Osteocyte (in vitro differentiated cells): ENCODE measurements at regions not wholly inside any gene's neighbourhood (a gene's known extent, or its start where the extent isn't known, plus 50 kb on each side); places are given as distances from the start of the nearest gene placed in this dataset.

Source experiments
- DNase-seq: peaks from one replicate; pipeline ENCODE4 v3.0.0; 2021; ENCODE audit warnings: mixed read lengths; ENCODE audit not compliant: unreplicated experiment; ENCODE audit errors: extremely low spot score
- H3K27ac Mint-ChIP-seq: one replicate; pipeline ENCODE4 v1.8.0; 2021; ENCODE audit warnings: mild to moderate bottlenecking, mixed read lengths; ENCODE audit not compliant: unreplicated experiment
- H3K27me3 Mint-ChIP-seq: one replicate; pipeline ENCODE4 v1.8.0; 2021; ENCODE audit warnings: mixed read lengths; ENCODE audit not compliant: unreplicated experiment
- H3K36me3 Mint-ChIP-seq: one replicate; pipeline ENCODE4 v1.8.0; 2021; ENCODE audit warnings: mixed read lengths; ENCODE audit not compliant: unreplicated experiment
- H3K4me1 Mint-ChIP-seq: one replicate; pipeline ENCODE4 v1.8.0; 2021; ENCODE audit warnings: mixed read lengths; ENCODE audit not compliant: unreplicated experiment
- H3K4me3 Mint-ChIP-seq: one replicate; pipeline ENCODE4 v1.8.0; 2021; ENCODE audit warnings: mild to moderate bottlenecking, moderate library complexity, mixed read lengths; ENCODE audit not compliant: unreplicated experiment
- H3K9me3 Mint-ChIP-seq: one replicate; pipeline ENCODE4 v1.8.0; 2021; ENCODE audit warnings: mixed read lengths; ENCODE audit not compliant: unreplicated experiment
- TF ChIP-seq, protein P1 (sequence below): fragments of 200-600 bp; sonication (generic); IDR thresholded peaks from 2 replicates; pipeline ENCODE4 v1.5.0; 2021; ENCODE audit warnings: antibody characterized with exemption, mild to moderate bottlenecking, moderate library complexity

DNA sequence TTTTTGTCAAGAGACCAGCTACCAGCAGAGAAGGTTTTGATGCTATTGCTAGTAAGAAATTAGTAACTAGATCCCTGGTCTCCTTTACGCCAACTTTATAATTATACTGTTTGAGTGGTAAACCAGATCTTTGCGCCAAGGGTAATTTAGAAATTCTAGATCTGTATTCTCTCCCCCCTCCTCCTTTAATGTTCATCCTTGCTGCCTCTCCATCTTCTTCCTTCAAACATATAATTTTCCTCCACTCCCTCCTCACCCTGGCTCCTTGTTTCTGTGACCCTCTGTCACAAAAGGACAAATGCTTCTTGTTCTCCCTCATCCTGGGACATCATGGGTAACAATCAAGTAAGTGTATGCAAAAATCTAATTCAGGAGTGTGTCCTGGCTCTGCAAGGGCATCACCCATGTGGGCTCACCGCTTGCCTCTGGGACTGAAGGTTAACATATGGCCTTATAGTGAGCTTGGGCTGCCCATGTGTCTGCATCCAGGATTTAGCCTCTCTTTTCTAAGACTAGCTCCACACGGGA is 121.2 kb downstream of the BAMBI start:
- H3K27ac Mint-ChIP-seq, result no peak overlapping the region
- peaks cover 3% of the 10 kb centered on the region for H3K27me3 Mint-ChIP-seq
- no peak for DNase-seq
- H3K9me3 Mint-ChIP-seq, result no peaks in the 10 kb centered on the region
- peaks cover 2% of the 10 kb centered on the region for H3K4me1 Mint-ChIP-seq
- no peak overlapping the region for H3K4me3 Mint-ChIP-seq
- TF ChIP-seq, protein P1, sequence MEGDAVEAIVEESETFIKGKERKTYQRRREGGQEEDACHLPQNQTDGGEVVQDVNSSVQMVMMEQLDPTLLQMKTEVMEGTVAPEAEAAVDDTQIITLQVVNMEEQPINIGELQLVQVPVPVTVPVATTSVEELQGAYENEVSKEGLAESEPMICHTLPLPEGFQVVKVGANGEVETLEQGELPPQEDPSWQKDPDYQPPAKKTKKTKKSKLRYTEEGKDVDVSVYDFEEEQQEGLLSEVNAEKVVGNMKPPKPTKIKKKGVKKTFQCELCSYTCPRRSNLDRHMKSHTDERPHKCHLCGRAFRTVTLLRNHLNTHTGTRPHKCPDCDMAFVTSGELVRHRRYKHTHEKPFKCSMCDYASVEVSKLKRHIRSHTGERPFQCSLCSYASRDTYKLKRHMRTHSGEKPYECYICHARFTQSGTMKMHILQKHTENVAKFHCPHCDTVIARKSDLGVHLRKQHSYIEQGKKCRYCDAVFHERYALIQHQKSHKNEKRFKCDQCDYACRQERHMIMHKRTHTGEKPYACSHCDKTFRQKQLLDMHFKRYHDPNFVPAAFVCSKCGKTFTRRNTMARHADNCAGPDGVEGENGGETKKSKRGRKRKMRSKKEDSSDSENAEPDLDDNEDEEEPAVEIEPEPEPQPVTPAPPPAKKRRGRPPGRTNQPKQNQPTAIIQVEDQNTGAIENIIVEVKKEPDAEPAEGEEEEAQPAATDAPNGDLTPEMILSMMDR, result no peak
- peaks cover 2% of the 10 kb centered on the region for H3K36me3 Mint-ChIP-seq

GRCh38 chr10:28798964-28799363 is 121.6 kb downstream of the BAMBI start:
- Mint-ChIP-seq H3K9me3 (no peaks in the 10 kb centered on the region), H3K27ac (no peak overlapping the region), H3K27me3 (peaks cover 3% of the 10 kb centered on the region), H3K36me3 (peaks cover 2% of the 10 kb centered on the region), H3K4me1 (peaks cover 2% of the 10 kb centered on the region), H3K4me3 (no peak overlapping the region)
- TF ChIP-seq, protein P1, result no peak
- no peak for DNase-seq

- no peak overlapping the region for H3K27ac Mint-ChIP-seq
- DNase-seq, result no peak
- H3K36me3 Mint-ChIP-seq, result peaks cover 2% of the 10 kb centered on the region
- H3K4me3 Mint-ChIP-seq, result no peak overlapping the region
- H3K4me1 Mint-ChIP-seq, result peaks cover 2% of the 10 kb centered on the region
- no peaks in the 10 kb centered on the region for H3K9me3 Mint-ChIP-seq
- peaks cover 3% of the 10 kb centered on the region for H3K27me3 Mint-ChIP-seq
- TF ChIP-seq, protein P1, result no peak
These were observed 122.8 kb downstream of the BAMBI start for GRCh38 chr10:28800144-28800543.

- Mint-ChIP-seq H3K27me3 (peaks cover 3% of the 10 kb centered on the region), H3K4me3 (no peak overlapping the region), H3K27ac (no peak overlapping the region), H3K36me3 (peaks cover 2% of the 10 kb centered on the region), H3K9me3 (no peaks in the 10 kb centered on the region), H3K4me1 (peaks cover 2% of the 10 kb centered on the region)
- no peak for DNase-seq
- TF ChIP-seq, protein P1, result no peak
These were observed 123.9 kb downstream of the BAMBI start for GRCh38 chr10:28801247-28801646.

- H3K27me3 Mint-ChIP-seq, result peaks cover 3% of the 10 kb centered on the region
- H3K27ac Mint-ChIP-seq, result no peak overlapping the region
- TF ChIP-seq, protein P1, result no peak
- H3K4me3 Mint-ChIP-seq, result no peak overlapping the region
- H3K4me1 Mint-ChIP-seq, result peaks cover 7% of the 10 kb centered on the region
- H3K36me3 Mint-ChIP-seq, result peaks cover 2% of the 10 kb centered on the region
- H3K9me3 Mint-ChIP-seq, result no peaks in the 10 kb centered on the region
- no peak for DNase-seq
These were observed 124.5 kb downstream of the BAMBI start for GRCh38 chr10:28801869-28802268.
